Parathyroid adenoma (tissue), 2 donors: ENCODE measurements at regions not wholly inside any gene's neighbourhood (a gene's known extent, or its start where the extent isn't known, plus 50 kb on each side); places are given as distances from the start of the nearest gene placed in this dataset.
"Not testable (repeated sequence)": the region's sequence is repeated elsewhere in the genome, so short reads cannot be mapped to it uniquely, and the experiment has no call there.

Experiments used
- H2AFZ ChIP-seq: fragments of 300-600 bp; sonication (generic); one replicate; pipeline ENCODE4 v1.7.0; 2017; ENCODE audit warnings: antibody characterized with exemption, mild to moderate bottlenecking
- H3K27ac ChIP-seq: fragments of 300-600 bp; sonication (generic); one replicate; pipeline ENCODE4 v1.7.0; 2017
- H3K27me3 ChIP-seq: fragments of 300-600 bp; sonication (generic); one replicate; pipeline ENCODE4 v1.7.0; 2017; ENCODE audit warnings: low read length; ENCODE audit not compliant: control insufficient read depth, insufficient read depth
- H3K36me3 ChIP-seq: fragments of 300-600 bp; sonication (generic); one replicate; pipeline ENCODE4 v1.7.0; 2017; ENCODE audit warnings: low read length; ENCODE audit not compliant: control insufficient read depth, insufficient read depth
- H3K4me1 ChIP-seq: fragments of 300-600 bp; sonication (generic); one replicate; pipeline ENCODE4 v1.7.0; 2017; ENCODE audit warnings: control low read depth
- H3K4me2 ChIP-seq: fragments of 300-600 bp; sonication (generic); one replicate; pipeline ENCODE4 v1.7.0; 2017; ENCODE audit warnings: low read length
- H3K4me3 ChIP-seq: fragments of 300-600 bp; sonication (generic); one replicate; pipeline ENCODE4 v1.7.0; 2017; ENCODE audit warnings: low read depth, low read length
- H3K79me2 ChIP-seq: fragments of 300-600 bp; sonication (generic); one replicate; pipeline ENCODE4 v1.7.0; 2017; ENCODE audit warnings: control low read depth
- H3K9ac ChIP-seq: fragments of 300-600 bp; sonication (generic); one replicate; pipeline ENCODE4 v1.7.0; 2017; ENCODE audit warnings: mild to moderate bottlenecking
- H3K9me3 ChIP-seq: fragments of 300-600 bp; sonication (generic); one replicate; pipeline ENCODE4 v1.7.0; 2017; ENCODE audit warnings: low read length; ENCODE audit not compliant: control insufficient read depth
- CTCF ChIP-seq: fragments of 300-600 bp; sonication (generic); IDR thresholded peaks from one replicate; pipeline ENCODE4 v1.7.0; 2017; ENCODE audit warnings: antibody characterized with exemption, mild to moderate bottlenecking
- donor health status: primary hyperparathyroidism.

GRCh38 chr9:16290169-16290568, 580.3 kb downstream of the BNC2 start:
- no peak overlapping the region for H3K4me2 ChIP-seq
- H3K36me3 ChIP-seq: no peaks in the 10 kb centered on the region
- no peaks in the 10 kb centered on the region for H3K27me3 ChIP-seq
- no peak overlapping the region for H3K9ac ChIP-seq
- no peak overlapping the region for H3K4me3 ChIP-seq
- no peaks in the 10 kb centered on the region for H3K4me1 ChIP-seq
- no peak for TF ChIP-seq CTCF
- no peaks in the 10 kb centered on the region for H3K9me3 ChIP-seq
- H2AFZ ChIP-seq: no peak overlapping the region
- no peak overlapping the region for H3K27ac ChIP-seq
- H3K79me2 ChIP-seq: no peaks in the 10 kb centered on the region

DNA sequence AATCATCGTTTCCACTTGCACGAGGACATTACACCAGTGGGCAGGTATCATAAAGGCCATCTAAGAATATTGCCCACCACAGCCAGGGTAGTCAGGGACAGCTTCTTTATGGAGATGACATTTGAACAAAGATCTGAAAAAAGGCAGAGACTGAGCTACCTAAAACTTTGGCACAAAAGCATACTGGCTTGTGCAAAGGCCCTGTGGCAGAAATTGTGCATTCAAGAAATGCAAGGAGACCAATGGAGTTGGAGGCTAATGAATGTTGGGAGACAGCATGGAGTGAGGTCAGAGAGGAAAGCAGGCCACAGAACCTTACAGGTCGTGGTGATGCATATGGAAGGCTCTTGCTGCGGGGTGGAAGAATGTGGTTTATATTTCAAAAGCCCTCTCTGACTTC, 578.5 kb downstream of the BNC2 start:
- TF ChIP-seq CTCF: no peak
- Histone ChIP-seq H3K79me2 (no peaks in the 10 kb centered on the region), H3K4me3 (no peak overlapping the region), H3K27ac (no peak overlapping the region), H2AFZ (no peak overlapping the region), H3K4me2 (no peak overlapping the region), H3K9ac (no peak overlapping the region), H3K9me3 (no peaks in the 10 kb centered on the region), H3K4me1 (no peaks in the 10 kb centered on the region), H3K36me3 (no peaks in the 10 kb centered on the region), H3K27me3 (no peaks in the 10 kb centered on the region)

- Histone ChIP-seq H3K79me2 (no peaks in the 10 kb centered on the region), H3K27ac (no peak overlapping the region), H3K27me3 (no peaks in the 10 kb centered on the region), H3K4me1 (no peaks in the 10 kb centered on the region), H3K4me2 (no peak overlapping the region), H3K36me3 (no peaks in the 10 kb centered on the region), H2AFZ (no peak overlapping the region), H3K4me3 (no peak overlapping the region), H3K9ac (no peak overlapping the region), H3K9me3 (no peaks in the 10 kb centered on the region)
- TF ChIP-seq CTCF: no peak
These were observed 576.9 kb downstream of the BNC2 start for GRCh38 chr9:16293610-16294009.

GRCh38 chr9:16294133-16294770, 576.2 kb downstream of the BNC2 start:
- no peak overlapping the region for H3K4me3 ChIP-seq
- no peak overlapping the region for H3K27ac ChIP-seq
- H3K36me3 ChIP-seq: no peaks in the 10 kb centered on the region
- H3K27me3 ChIP-seq: no peaks in the 10 kb centered on the region
- H3K79me2 ChIP-seq: no peaks in the 10 kb centered on the region
- H2AFZ ChIP-seq: no peak overlapping the region
- H3K4me1 ChIP-seq: no peaks in the 10 kb centered on the region
- H3K9me3 ChIP-seq: no peaks in the 10 kb centered on the region
- H3K4me2 ChIP-seq: no peak overlapping the region
- TF ChIP-seq CTCF: no peak
- no peak overlapping the region for H3K9ac ChIP-seq

- not testable (repeated sequence) for H3K79me2 ChIP-seq, H3K27ac ChIP-seq, H3K9ac ChIP-seq, H3K4me3 ChIP-seq, H3K36me3 ChIP-seq, H3K4me2 ChIP-seq, H3K27me3 ChIP-seq, H3K4me1 ChIP-seq, H2AFZ ChIP-seq, H3K9me3 ChIP-seq
These were observed 575.5 kb downstream of the BNC2 start for GRCh38 chr9:16294940-16295339.

DNA sequence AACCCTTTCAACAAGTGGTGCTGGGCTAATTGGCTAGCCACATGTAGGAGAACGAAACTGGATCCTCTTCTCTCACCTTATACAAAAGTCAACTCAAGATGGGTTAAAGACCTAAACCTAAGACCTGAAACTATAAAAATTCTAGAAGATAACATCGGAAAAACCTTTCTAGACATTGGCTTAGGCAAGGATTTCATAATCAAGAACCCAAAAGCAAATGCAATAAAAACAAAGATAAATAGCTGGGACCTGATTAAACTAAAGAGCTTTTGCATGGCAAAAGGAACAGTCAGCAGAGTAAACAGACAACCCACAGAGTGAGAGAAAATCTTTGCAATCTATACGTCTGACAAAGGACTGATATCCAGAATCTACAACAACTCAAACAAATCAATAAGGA, 571.1 kb downstream of the BNC2 start:
- H3K4me3 ChIP-seq, H3K4me2 ChIP-seq, H3K4me1 ChIP-seq, H2AFZ ChIP-seq, H3K79me2 ChIP-seq, H3K9me3 ChIP-seq, H3K9ac ChIP-seq, H3K27ac ChIP-seq, H3K36me3 ChIP-seq, H3K27me3 ChIP-seq: not testable (repeated sequence)
